ENCODE measurements at regions not wholly inside any gene's neighbourhood (a gene's known extent, or its start where the extent isn't known, plus 50 kb on each side); places are given as distances from the start of the nearest gene placed in this dataset.

DNA sequence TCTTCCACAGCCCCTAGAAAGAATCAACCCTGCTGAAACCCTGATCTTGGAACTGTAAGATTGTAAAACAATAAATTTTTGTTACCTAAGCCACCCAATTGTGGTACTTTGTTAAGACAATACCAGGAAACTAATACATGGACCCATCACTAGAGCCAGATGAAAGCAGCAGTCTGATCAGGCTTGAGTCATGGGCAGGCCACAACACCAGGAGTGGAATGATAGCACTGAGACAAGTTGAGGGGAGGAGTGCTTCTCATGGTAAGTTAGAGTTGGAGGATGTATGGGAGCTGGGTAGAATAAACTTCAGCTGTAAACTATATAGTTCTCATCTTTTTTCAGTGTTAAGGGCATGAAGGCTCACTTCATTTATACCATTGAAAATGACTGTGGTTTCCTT lies 164.4 kb upstream of the OR13F1 start:
- TF ChIP-seq EZH2 (IDR thresholded peaks at IDR 0.05; ENCODE audit: low read depth) = no peak
- TF ChIP-seq, protein P1, sequence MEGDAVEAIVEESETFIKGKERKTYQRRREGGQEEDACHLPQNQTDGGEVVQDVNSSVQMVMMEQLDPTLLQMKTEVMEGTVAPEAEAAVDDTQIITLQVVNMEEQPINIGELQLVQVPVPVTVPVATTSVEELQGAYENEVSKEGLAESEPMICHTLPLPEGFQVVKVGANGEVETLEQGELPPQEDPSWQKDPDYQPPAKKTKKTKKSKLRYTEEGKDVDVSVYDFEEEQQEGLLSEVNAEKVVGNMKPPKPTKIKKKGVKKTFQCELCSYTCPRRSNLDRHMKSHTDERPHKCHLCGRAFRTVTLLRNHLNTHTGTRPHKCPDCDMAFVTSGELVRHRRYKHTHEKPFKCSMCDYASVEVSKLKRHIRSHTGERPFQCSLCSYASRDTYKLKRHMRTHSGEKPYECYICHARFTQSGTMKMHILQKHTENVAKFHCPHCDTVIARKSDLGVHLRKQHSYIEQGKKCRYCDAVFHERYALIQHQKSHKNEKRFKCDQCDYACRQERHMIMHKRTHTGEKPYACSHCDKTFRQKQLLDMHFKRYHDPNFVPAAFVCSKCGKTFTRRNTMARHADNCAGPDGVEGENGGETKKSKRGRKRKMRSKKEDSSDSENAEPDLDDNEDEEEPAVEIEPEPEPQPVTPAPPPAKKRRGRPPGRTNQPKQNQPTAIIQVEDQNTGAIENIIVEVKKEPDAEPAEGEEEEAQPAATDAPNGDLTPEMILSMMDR (conservative IDR thresholded peaks at IDR 0.05) = no peak
- Histone ChIP-seq H3K27ac (no peak overlapping the region), H2AFZ (no peak overlapping the region), H4K20me1 (ENCODE audit: insufficient read depth) (no peaks in the 10 kb centered on the region), H3K36me3 (ENCODE audit: low read depth) (no peaks in the 10 kb centered on the region), H3K27me3 (ENCODE audit: insufficient read depth, low read depth) (no peaks in the 10 kb centered on the region), H3K79me2 (ENCODE audit: low read depth) (no peaks in the 10 kb centered on the region), H3K9me3 (ENCODE audit: insufficient read depth, low read depth) (0 out of 2 replicates have a peak, but pooled peaks cover 1% of the 10 kb centered on the region), H3K4me1 (replicated peaks; ENCODE audit: insufficient read depth) (no peaks in the 10 kb centered on the region), H3K4me2 (no peak overlapping the region), H3K9me2 (ENCODE audit: insufficient read depth) (no peaks in the 10 kb centered on the region), H3K4me3 (no peak overlapping the region), H3F3A (ENCODE audit: insufficient read depth, low read depth) (no peaks in the 10 kb centered on the region)
- CTCF ChIA-PET = no interaction called here
- no TSS peak for BruUV-seq (replicated peaks)
- intact Hi-C loops (cut with micrococcal nuclease; ENCODE audit: unreplicated experiment) = no loop called here
- no peak for DNase-seq
- POLR2A ChIA-PET (ENCODE audit: unreplicated experiment) = no interaction called here

DNA sequence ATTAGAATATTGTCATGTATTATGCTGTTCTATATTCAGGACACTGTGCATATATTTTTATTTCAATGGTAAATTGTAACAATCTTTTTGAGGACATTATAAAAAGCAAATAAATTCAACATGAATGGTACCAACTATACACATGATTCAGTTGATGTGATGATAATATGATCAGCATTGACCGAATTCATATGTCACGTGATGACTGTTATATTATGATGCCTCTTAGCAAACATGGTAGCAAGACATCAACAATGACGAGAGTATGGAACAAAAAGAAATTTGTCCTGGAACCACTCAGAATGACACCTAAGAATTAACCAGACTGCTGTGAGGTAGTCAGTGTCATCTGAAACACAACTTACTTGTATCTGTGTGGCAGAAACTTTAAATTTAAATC lies 161.5 kb upstream of the OR13F1 start:
- Histone ChIP-seq H3K79me2 (ENCODE audit: low read depth) (no peaks in the 10 kb centered on the region), H4K20me1 (ENCODE audit: insufficient read depth) (no peaks in the 10 kb centered on the region), H3F3A (ENCODE audit: insufficient read depth, low read depth) (no peaks in the 10 kb centered on the region), H3K9me3 (ENCODE audit: insufficient read depth, low read depth) (no peaks in the 10 kb centered on the region), H3K36me3 (ENCODE audit: low read depth) (no peaks in the 10 kb centered on the region), H3K4me1 (replicated peaks; ENCODE audit: insufficient read depth) (no peaks in the 10 kb centered on the region), H3K4me2 (no peak overlapping the region), H3K4me3 (no peak overlapping the region), H3K27me3 (ENCODE audit: insufficient read depth, low read depth) (no peaks in the 10 kb centered on the region), H3K9me2 (ENCODE audit: insufficient read depth) (no peaks in the 10 kb centered on the region), H3K27ac (no peak overlapping the region), H2AFZ (no peak overlapping the region)
- ChIA-PET POLR2A (ENCODE audit: unreplicated experiment) (no interaction called here), CTCF (no interaction called here)
- no TSS peak for BruUV-seq (replicated peaks)
- no peak for DNase-seq
- intact Hi-C loops (cut with micrococcal nuclease; ENCODE audit: unreplicated experiment) = no loop called here
- TF ChIP-seq, protein P1 (conservative IDR thresholded peaks at IDR 0.05) = no peak
- no peak for TF ChIP-seq EZH2 (IDR thresholded peaks at IDR 0.05; ENCODE audit: low read depth)

DNA sequence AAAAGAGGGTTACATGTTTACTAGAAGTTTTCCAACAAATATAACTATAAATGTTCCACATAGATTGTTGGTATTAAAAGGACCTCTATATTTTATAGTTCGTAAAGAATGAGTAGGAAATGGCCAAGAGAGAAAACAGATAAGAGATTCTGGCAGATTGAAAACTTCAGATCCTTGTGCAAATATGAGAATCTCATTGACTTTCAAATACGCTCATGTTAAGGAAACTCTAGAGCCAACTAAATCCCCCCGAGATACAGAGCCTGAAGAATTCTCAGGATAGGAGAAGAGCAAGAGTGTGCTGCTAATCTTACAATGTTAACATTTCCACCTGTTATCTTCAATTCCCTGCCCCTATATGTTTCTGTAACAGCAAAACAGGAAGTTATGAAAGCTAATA lies 159.0 kb upstream of the OR13F1 start:
- Histone ChIP-seq H3K79me2 (ENCODE audit: low read depth) (no peaks in the 10 kb centered on the region), H3K27me3 (ENCODE audit: insufficient read depth, low read depth) (no peaks in the 10 kb centered on the region), H3K27ac (no peak overlapping the region), H3F3A (ENCODE audit: insufficient read depth, low read depth) (no peaks in the 10 kb centered on the region), H3K36me3 (ENCODE audit: low read depth) (no peaks in the 10 kb centered on the region), H3K4me1 (replicated peaks; ENCODE audit: insufficient read depth) (no peaks in the 10 kb centered on the region), H4K20me1 (ENCODE audit: insufficient read depth) (no peaks in the 10 kb centered on the region), H3K9me2 (ENCODE audit: insufficient read depth) (no peaks in the 10 kb centered on the region), H3K4me2 (no peak overlapping the region), H2AFZ (no peak overlapping the region), H3K4me3 (no peak overlapping the region), H3K9me3 (ENCODE audit: insufficient read depth, low read depth) (no peaks in the 10 kb centered on the region)
- TF ChIP-seq EZH2 (IDR thresholded peaks at IDR 0.05; ENCODE audit: low read depth) = no peak
- TF ChIP-seq, protein P1 (conservative IDR thresholded peaks at IDR 0.05) = no peak
- DNase-seq = no peak
- ChIA-PET POLR2A (ENCODE audit: unreplicated experiment) (no interaction called here), CTCF (no interaction called here)
- intact Hi-C loops (cut with micrococcal nuclease; ENCODE audit: unreplicated experiment) = no loop called here
- no TSS peak for BruUV-seq (replicated peaks)

Data from PC-9 (cell line).